Stomach smooth muscle (tissue), 2 donors: ENCODE measurements at regions not wholly inside any gene's neighbourhood (a gene's known extent, or its start where the extent isn't known, plus 50 kb on each side); places are given as distances from the start of the nearest gene placed in this dataset.
"Not testable (repeated sequence)": the region's sequence is repeated elsewhere in the genome, so short reads cannot be mapped to it uniquely, and the experiment has no call there.

Source experiments
- H3K27ac ChIP-seq: one replicate; pipeline ENCODE4 v1.7.0; 2013; ENCODE audit warnings: mild to moderate bottlenecking, low read length, inconsistent platforms
- H3K27me3 ChIP-seq, 2 donors: one replicate each; pipeline ENCODE4 v1.7.0; 2013; ENCODE audit warnings: low read length in 2 of 2; ENCODE audit not compliant: insufficient read depth in 2 of 2, control insufficient read depth in 1 of 2
- H3K36me3 ChIP-seq, 2 donors: one replicate each; pipeline ENCODE4 v1.7.0; 2013; ENCODE audit warnings: low read length in 2 of 2; ENCODE audit not compliant: control insufficient read depth in 2 of 2, insufficient read depth in 2 of 2
- H3K4me1 ChIP-seq: one replicate; pipeline ENCODE4 v1.7.0; 2013; ENCODE audit warnings: low read length; ENCODE audit not compliant: control insufficient read depth, insufficient read depth
- H3K4me3 ChIP-seq, 2 donors: one replicate each; pipeline ENCODE4 v1.7.0; 2013; ENCODE audit warnings: low read length in 2 of 2
- H3K9ac ChIP-seq, 2 donors: one replicate each; pipeline ENCODE4 v1.7.0; 2013; ENCODE audit warnings: low read length in 2 of 2, mild to moderate bottlenecking in 1 of 2
- H3K9me3 ChIP-seq, 2 donors: one replicate each; pipeline ENCODE4 v1.7.0; 2013; ENCODE audit warnings: low read length in 2 of 2; ENCODE audit not compliant: control insufficient read depth in 2 of 2
- donor health status: healthy.
- donor health status: Pancreatic carcinoma.

GRCh38 chr6:134431421-134431859, 113.5 kb upstream of the SGK1 start:
- no peaks in the 10 kb centered on the region for H3K4me1 ChIP-seq
- H3K9me3 ChIP-seq: no peaks in the 10 kb centered on the region
- no peak overlapping the region for H3K27ac ChIP-seq
- H3K27me3 ChIP-seq: no peaks in the 10 kb centered on the region
- no peaks in the 10 kb centered on the region for H3K36me3 ChIP-seq
- H3K4me3 ChIP-seq: no peak overlapping the region
- no peak overlapping the region for H3K9ac ChIP-seq

- no peak overlapping the region for H3K27ac ChIP-seq
- H3K4me3 ChIP-seq: no peak overlapping the region
- no peak overlapping the region for H3K9ac ChIP-seq
- H3K36me3 ChIP-seq: no peaks in the 10 kb centered on the region
- H3K27me3 ChIP-seq: no peaks in the 10 kb centered on the region
- H3K9me3 ChIP-seq: no peaks in the 10 kb centered on the region
- no peaks in the 10 kb centered on the region for H3K4me1 ChIP-seq
These were observed 112.0 kb upstream of the SGK1 start for GRCh38 chr6:134429861-134430380.

GRCh38 chr6:134427721-134428120, 109.8 kb upstream of the SGK1 start:
- Histone ChIP-seq H3K4me3 (no peak overlapping the region), H3K27ac (no peak overlapping the region), H3K4me1 (no peaks in the 10 kb centered on the region), H3K36me3 (no peaks in the 10 kb centered on the region), H3K9ac (no peak overlapping the region), H3K27me3 (no peaks in the 10 kb centered on the region), H3K9me3 (no peaks in the 10 kb centered on the region)

DNA sequence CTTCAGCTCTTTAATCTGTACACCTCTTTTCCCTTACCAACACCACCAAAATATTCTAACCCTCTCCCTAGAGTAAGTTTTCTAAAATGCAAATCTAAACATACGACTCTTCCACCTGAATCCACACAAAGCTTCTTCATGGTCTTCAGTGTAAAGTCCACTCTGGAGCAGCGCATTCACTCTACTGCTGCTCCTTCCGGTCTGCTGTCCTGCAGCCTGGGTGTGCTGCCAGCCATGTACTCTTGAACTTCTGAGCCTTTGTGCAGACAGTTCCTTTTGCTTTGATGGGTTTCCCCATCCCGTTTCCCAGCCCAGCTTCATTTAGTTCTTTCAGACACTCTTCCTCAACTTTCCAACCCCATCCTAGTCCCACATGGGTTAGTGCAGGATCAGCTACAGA, 108.7 kb upstream of the SGK1 start:
- no peaks in the 10 kb centered on the region for H3K27me3 ChIP-seq
- no peak overlapping the region for H3K4me3 ChIP-seq
- no peaks in the 10 kb centered on the region for H3K9me3 ChIP-seq
- no peak overlapping the region for H3K9ac ChIP-seq
- no peak overlapping the region for H3K27ac ChIP-seq
- H3K4me1 ChIP-seq: no peaks in the 10 kb centered on the region
- H3K36me3 ChIP-seq: no peaks in the 10 kb centered on the region

GRCh38 chr6:134425917-134426316, 108.0 kb upstream of the SGK1 start:
- not testable (repeated sequence) for H3K27ac ChIP-seq, H3K9me3 ChIP-seq, H3K9ac ChIP-seq, H3K36me3 ChIP-seq, H3K27me3 ChIP-seq, H3K4me1 ChIP-seq, H3K4me3 ChIP-seq

DNA sequence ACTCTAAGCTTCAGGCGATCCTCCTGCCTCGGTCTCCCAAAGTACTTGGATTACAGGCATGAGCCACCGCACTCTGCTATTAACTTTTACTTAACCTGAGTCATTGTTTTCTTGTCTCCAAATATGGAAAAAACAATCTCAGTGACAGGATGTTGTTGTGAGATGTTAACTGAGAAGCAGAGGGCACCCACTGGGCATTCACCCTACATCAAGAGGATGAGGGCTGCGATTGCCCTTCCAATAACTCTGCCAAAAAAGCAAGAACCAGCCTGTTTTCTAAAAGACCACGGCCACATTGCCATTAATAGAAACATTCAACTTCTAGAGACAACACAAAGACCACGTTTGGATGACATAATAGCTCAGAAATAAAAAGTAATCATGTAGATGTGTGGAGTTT, 107.6 kb upstream of the SGK1 start:
- H3K27me3 ChIP-seq: no peaks in the 10 kb centered on the region
- H3K27ac ChIP-seq: no peak overlapping the region
- no peaks in the 10 kb centered on the region for H3K36me3 ChIP-seq
- no peaks in the 10 kb centered on the region for H3K4me1 ChIP-seq
- H3K4me3 ChIP-seq: no peak overlapping the region
- no peak overlapping the region for H3K9ac ChIP-seq
- H3K9me3 ChIP-seq: no peaks in the 10 kb centered on the region

DNA sequence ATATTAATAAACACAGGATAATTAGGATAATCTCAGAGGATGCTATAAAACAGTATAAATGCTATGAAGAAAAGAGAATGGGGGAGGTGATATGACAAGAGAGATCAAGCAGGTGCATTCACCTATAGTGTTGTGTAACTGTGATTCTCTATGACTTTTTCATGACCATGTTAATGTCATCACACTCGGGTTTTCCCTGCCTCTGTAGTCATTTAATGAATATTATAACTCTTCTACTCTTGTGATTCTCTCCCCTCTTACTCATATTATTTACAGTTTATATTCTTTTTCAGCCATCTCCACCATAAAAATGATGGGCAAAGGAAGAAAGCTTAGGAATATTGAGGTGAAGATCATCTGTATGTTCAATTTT, 106.9 kb upstream of the SGK1 start:
- no peak overlapping the region for H3K27ac ChIP-seq
- no peaks in the 10 kb centered on the region for H3K27me3 ChIP-seq
- no peak overlapping the region for H3K4me3 ChIP-seq
- H3K9ac ChIP-seq: no peak overlapping the region
- no peaks in the 10 kb centered on the region for H3K36me3 ChIP-seq
- no peaks in the 10 kb centered on the region for H3K4me1 ChIP-seq
- no peaks in the 10 kb centered on the region for H3K9me3 ChIP-seq

- H3K27ac ChIP-seq: no peak overlapping the region
- H3K27me3 ChIP-seq: no peaks in the 10 kb centered on the region
- H3K4me3 ChIP-seq: no peak overlapping the region
- H3K36me3 ChIP-seq: no peaks in the 10 kb centered on the region
- H3K4me1 ChIP-seq: no peaks in the 10 kb centered on the region
- no peaks in the 10 kb centered on the region for H3K9me3 ChIP-seq
- no peak overlapping the region for H3K9ac ChIP-seq
These were observed 106.4 kb upstream of the SGK1 start for GRCh38 chr6:134424165-134424797.

- Histone ChIP-seq H3K36me3 (no peaks in the 10 kb centered on the region), H3K4me1 (no peaks in the 10 kb centered on the region), H3K9me3 (no peaks in the 10 kb centered on the region), H3K4me3 (no peak overlapping the region), H3K9ac (no peak overlapping the region), H3K27me3 (no peaks in the 10 kb centered on the region), H3K27ac (no peak overlapping the region)
These were observed 104.7 kb upstream of the SGK1 start for GRCh38 chr6:134422426-134423231.

DNA sequence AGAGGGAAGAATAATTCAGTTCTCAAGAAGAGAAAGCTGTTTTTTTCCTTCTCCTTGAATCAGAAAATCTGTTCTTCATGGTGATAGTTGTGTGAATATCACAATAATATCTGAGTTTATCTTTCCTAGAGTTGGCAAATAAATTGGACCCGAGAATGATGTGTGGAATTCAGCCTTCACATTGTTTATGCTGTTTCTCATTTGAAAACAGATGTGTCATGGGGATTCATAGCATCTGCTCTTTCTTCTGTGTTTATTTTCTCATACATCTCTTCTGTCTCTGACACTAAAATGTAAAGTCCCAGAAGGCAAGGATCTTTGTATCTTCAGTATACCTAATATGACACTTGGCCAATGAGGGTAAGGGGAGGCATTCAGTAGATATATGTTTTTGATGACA, 103.6 kb upstream of the SGK1 start:
- no peaks in the 10 kb centered on the region for H3K36me3 ChIP-seq
- H3K4me1 ChIP-seq: no peaks in the 10 kb centered on the region
- no peak overlapping the region for H3K4me3 ChIP-seq
- H3K9ac ChIP-seq: no peak overlapping the region
- H3K27me3 ChIP-seq: no peaks in the 10 kb centered on the region
- no peak overlapping the region for H3K27ac ChIP-seq
- H3K9me3 ChIP-seq: no peaks in the 10 kb centered on the region

- Histone ChIP-seq H3K9me3 (no peaks in the 10 kb centered on the region), H3K4me1 (no peaks in the 10 kb centered on the region), H3K9ac (no peak overlapping the region), H3K27ac (no peak overlapping the region), H3K27me3 (no peaks in the 10 kb centered on the region), H3K4me3 (no peak overlapping the region), H3K36me3 (no peaks in the 10 kb centered on the region)
These were observed 102.8 kb upstream of the SGK1 start for GRCh38 chr6:134420614-134421181.
